ENCODE measurements at regions not wholly inside any gene's neighbourhood (a gene's known extent, or its start where the extent isn't known, plus 50 kb on each side); places are given as distances from the start of the nearest gene placed in this dataset.

GRCh38 chr4:60042231-60042652 is 1157.9 kb upstream of the ADGRL3 start:
- TF ChIP-seq POLR2A (IDR thresholded peaks at IDR 0.05; ENCODE audit: low read length) (no peak), GATA1 (IDR thresholded peaks at IDR 0.05; ENCODE audit: low read depth, low read length) (no peak)

Measured in erythroblast (primary cell).